CD4-positive, alpha-beta memory T cell (primary cell): ENCODE measurements at regions not wholly inside any gene's neighbourhood (a gene's known extent, or its start where the extent isn't known, plus 50 kb on each side); places are given as distances from the start of the nearest gene placed in this dataset.

Source experiments
- CTCF ChIA-PET: fragments of 350-600 bp; sonication (Branson Sonifier 250); formaldehyde crosslinking; loops from one replicate; lab custom pipeline; 2021; ENCODE audit warnings: inconsistent platforms; ENCODE audit not compliant: partially characterized antibody; lab: Charles Lee
- POLR2A ChIA-PET: fragments of 350-600 bp; sonication (Branson Sonifier 250); formaldehyde crosslinking; loops from one replicate; lab custom pipeline; 2021; ENCODE audit not compliant: partially characterized antibody; lab: Charles Lee
- DNase-seq, 5 donors: peaks; one replicate each; pipeline versions ENCODE4 v3.0.0 to v3.0.0-alpha.2; 2020 to 2022; ENCODE audit warnings: mixed read lengths in 1 of 5
- H3K27ac ChIP-seq: one replicate; pipeline ENCODE4 v1.7.0; 2013; ENCODE audit warnings: low read depth, low read length
- H3K27me3 ChIP-seq: 2 replicates; pipeline ENCODE4 v1.7.0; 2013; ENCODE audit warnings: mild to moderate bottlenecking, low read length, moderate library complexity; ENCODE audit not compliant: insufficient read depth
- H3K36me3 ChIP-seq: 2 replicates; pipeline ENCODE4 v1.7.0; 2013; ENCODE audit warnings: mild to moderate bottlenecking, low read length, moderate library complexity; ENCODE audit not compliant: insufficient read depth
- H3K4me1 ChIP-seq: 2 replicates; pipeline ENCODE4 v1.7.0; 2013; ENCODE audit warnings: mild to moderate bottlenecking, low read length, moderate library complexity; ENCODE audit not compliant: insufficient read depth
- H3K4me3 ChIP-seq, 2 donors: one replicate each; pipeline ENCODE4 v1.7.0; 2013; ENCODE audit warnings: low read length in 2 of 2, mild to moderate bottlenecking in 1 of 2
- H3K9me3 ChIP-seq, 2 donors: one replicate each; pipeline ENCODE4 v1.7.0; 2013; ENCODE audit warnings: low read length in 2 of 2, control low read depth in 1 of 2; ENCODE audit not compliant: control insufficient read depth in 1 of 2
- H3K27ac Mint-ChIP-seq, 7 donors: one replicate each; pipeline ENCODE4 v1.8.0; 2020 to 2021; ENCODE audit warnings: mixed read lengths in 7 of 7, mild to moderate bottlenecking in 6 of 7, inconsistent platforms in 3 of 7, moderate library complexity in 3 of 7
- H3K27me3 Mint-ChIP-seq, 2 donors: one replicate each; pipeline ENCODE4 v1.8.0; 2020 to 2021; ENCODE audit warnings: mixed read lengths in 2 of 2
- H3K36me3 Mint-ChIP-seq, 2 donors: one replicate each; pipeline ENCODE4 v1.8.0; 2020 to 2021; ENCODE audit warnings: mixed read lengths in 2 of 2, inconsistent platforms in 1 of 2, mild to moderate bottlenecking in 1 of 2
- H3K4me1 Mint-ChIP-seq, 4 donors: one replicate each; pipeline ENCODE4 v1.8.0; 2020 to 2021; ENCODE audit warnings: mixed read lengths in 4 of 4, mild to moderate bottlenecking in 1 of 4
- H3K4me3 Mint-ChIP-seq, 8 donors: one replicate each; pipeline ENCODE4 v1.8.0; 2020 to 2021; ENCODE audit warnings: mixed read lengths in 8 of 8, mild to moderate bottlenecking in 7 of 8, moderate library complexity in 6 of 8, inconsistent platforms in 3 of 8
- H3K9me3 Mint-ChIP-seq, 8 donors: one replicate each; pipeline ENCODE4 v1.8.0; 2020 to 2021; ENCODE audit warnings: mixed read lengths in 8 of 8, mild to moderate bottlenecking in 5 of 8, inconsistent platforms in 3 of 8, moderate library complexity in 1 of 8
- intact Hi-C: fragments of 100-400 bp; cut with micrococcal nuclease; formaldehyde crosslinking; loops from one replicate; pipeline ENCODE4 v1.15.1; 2023

DNA sequence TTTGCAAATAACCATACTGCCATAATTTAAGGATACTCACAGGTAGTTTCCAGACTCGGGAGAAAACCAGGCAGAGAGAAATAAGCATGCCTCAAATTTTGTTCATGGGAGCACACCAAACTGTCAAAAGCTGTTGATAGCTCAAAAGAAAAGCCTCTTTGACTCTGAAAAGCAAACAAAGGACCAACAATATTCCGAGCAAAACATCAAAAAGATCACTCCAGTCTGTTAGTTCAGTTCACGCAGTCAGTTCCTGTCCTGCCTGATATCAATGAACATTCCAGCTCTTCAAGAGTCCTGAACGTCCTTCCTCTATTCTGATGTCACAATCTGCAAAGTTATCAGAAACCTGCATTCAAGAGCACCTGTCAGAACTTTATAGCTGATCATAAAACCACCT, 78.7 kb downstream of the RRM2 start:
- Histone ChIP-seq H3K27ac (no peak overlapping the region), H3K4me1 (no peaks in the 10 kb centered on the region), H3K9me3 (no peaks in the 10 kb centered on the region), H3K27me3 (no peaks in the 10 kb centered on the region), H3K4me3 (no peak overlapping the region), H3K36me3 (no peaks in the 10 kb centered on the region)
- no peak for DNase-seq
- Mint-ChIP-seq H3K27ac (no peak overlapping the region), H3K9me3 (no peaks in the 10 kb centered on the region), H3K27me3 (no peaks in the 10 kb centered on the region), H3K4me1 (no peaks in the 10 kb centered on the region), H3K4me3 (no peak overlapping the region), H3K36me3 (no peaks in the 10 kb centered on the region)
- ChIA-PET CTCF (interaction anchor here (1.7 kb wide), 1 partner anchor 129 kb away, joined by 4 read pairs; no protein-coding TSS in a partner anchor), POLR2A (interaction anchor here (0.6 kb wide), 1 partner anchor 54 kb away, joined by 3 read pairs; no protein-coding TSS in a partner anchor)
- intact Hi-C loops = no loop called here

DNA sequence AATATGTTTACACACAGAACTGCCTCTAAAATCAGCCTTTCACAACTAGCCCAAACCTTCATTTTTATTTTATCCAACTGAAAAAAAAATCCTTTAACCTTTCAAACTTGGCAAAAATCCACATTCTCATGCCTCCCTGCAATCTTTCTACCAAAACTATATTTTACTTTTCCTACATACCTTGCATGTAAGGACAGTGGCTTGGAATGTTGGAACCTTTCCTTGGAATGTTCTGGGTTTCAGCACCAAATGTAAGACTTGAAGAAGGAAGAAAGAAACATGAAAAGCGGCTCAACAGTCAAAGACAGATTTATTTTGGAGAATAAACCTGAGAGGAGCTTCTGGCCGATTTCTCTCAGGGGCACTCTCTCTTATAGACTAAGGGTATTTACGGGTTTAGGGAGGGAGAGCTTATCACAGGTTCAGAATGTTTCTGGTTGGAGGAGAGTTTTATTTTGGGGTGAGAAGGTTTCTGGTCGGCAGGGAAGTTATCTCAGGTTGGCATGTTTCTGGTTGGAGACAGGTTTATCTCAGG, 79.7 kb downstream of the RRM2 start:
- Histone ChIP-seq H3K27me3 (no peaks in the 10 kb centered on the region), H3K27ac (no peak overlapping the region), H3K36me3 (no peaks in the 10 kb centered on the region), H3K4me3 (no peak overlapping the region), H3K9me3 (no peaks in the 10 kb centered on the region), H3K4me1 (no peaks in the 10 kb centered on the region)
- H3K4me3 Mint-ChIP-seq = no peak overlapping the region
- no peaks in the 10 kb centered on the region for H3K36me3 Mint-ChIP-seq
- CTCF ChIA-PET = interaction anchor here (1.7 kb wide), 1 partner anchor 130 kb away, joined by 4 read pairs; no protein-coding TSS in a partner anchor
- intact Hi-C loops = no loop called here
- POLR2A ChIA-PET = no interaction called here
- H3K27me3 Mint-ChIP-seq = no peaks in the 10 kb centered on the region
- no peaks in the 10 kb centered on the region for H3K4me1 Mint-ChIP-seq
- no peaks in the 10 kb centered on the region for H3K9me3 Mint-ChIP-seq
- no peak overlapping the region for H3K27ac Mint-ChIP-seq
- no peak for DNase-seq

DNA sequence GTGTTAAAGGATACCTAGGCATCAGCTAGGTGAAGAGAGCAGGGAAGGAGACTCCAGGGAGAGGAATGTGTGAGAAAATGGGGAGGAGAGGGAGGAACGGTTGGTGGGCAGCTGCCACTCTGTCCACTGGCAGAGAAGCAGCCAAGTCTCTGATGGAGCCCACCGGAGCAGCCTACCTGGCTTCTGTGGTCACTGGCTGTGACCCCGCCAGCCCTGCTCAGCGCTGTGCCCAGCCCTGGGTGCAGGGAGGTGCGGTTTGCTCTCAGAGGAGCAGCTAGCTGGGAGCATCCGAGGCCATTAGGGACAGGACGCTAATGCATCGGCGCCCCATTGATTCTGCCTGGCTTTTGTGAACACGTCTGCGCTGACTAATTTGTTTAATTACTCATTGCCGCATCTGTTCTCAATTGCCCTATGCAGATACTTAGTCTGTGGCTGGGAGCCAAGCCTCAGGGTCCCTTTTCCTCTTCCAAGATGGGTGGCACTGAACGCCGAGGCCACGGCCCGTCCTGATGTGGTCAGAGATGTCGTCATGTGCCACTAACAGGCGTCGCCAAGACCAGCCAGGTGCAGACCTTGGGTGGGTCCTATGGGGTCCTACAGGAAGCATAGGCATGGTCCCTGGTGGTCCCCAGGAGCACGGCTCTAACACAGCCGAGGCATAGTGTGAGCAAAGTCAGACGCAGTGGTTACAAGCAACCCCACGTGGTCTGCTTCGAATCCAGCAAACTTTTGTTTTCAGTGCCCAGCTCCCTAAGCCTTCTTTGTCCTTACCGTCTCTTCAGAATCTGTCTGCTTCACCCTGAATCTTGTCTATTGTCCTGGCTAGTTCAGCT, 82.0 kb downstream of the RRM2 start:
- intact Hi-C loops = no loop called here
- Histone ChIP-seq H3K27ac (no peak overlapping the region), H3K36me3 (no peaks in the 10 kb centered on the region), H3K4me3 (no peak overlapping the region), H3K9me3 (no peaks in the 10 kb centered on the region), H3K4me1 (no peaks in the 10 kb centered on the region), H3K27me3 (no peaks in the 10 kb centered on the region)
- Mint-ChIP-seq H3K36me3 (no peaks in the 10 kb centered on the region), H3K27ac (peak overlapping the region in 1 of 7 donors; percentile 31), H3K9me3 (no peaks in the 10 kb centered on the region), H3K4me3 (no peak overlapping the region), H3K27me3 (no peaks in the 10 kb centered on the region), H3K4me1 (no peaks in the 10 kb centered on the region)
- CTCF ChIA-PET = interaction anchor here (0.5 kb wide), 1 partner anchor 205 kb away, joined by 3 read pairs; no protein-coding TSS in a partner anchor
- POLR2A ChIA-PET = no interaction called here
- no peak for DNase-seq

DNA sequence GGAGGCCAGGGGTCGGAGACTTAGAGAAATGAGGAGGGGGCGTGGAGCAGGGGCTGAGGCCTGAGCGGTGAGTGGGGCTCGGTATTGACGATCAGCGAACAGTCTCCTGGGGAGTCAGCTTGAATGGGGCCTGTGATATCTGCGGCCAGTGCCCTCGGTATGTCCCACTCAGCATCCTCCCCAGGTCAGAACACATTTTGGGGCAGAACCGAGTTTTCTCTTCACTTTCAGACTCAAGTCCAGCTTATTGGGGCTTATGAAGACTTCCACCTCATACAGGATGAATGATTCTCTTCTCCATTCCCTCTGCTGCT, 82.6 kb downstream of the RRM2 start:
- Histone ChIP-seq H3K36me3 (no peaks in the 10 kb centered on the region), H3K4me3 (no peak overlapping the region), H3K4me1 (no peaks in the 10 kb centered on the region), H3K9me3 (no peaks in the 10 kb centered on the region), H3K27me3 (no peaks in the 10 kb centered on the region), H3K27ac (no peak overlapping the region)
- Mint-ChIP-seq H3K4me3 (no peak overlapping the region), H3K27me3 (no peaks in the 10 kb centered on the region), H3K9me3 (no peaks in the 10 kb centered on the region), H3K27ac (peak overlapping the region in 3 of 7 donors; percentile 40 to 70 (median 64)), H3K4me1 (no peaks in the 10 kb centered on the region), H3K36me3 (no peaks in the 10 kb centered on the region)
- DNase-seq = no peak
- intact Hi-C loops = no loop called here
- ChIA-PET POLR2A (no interaction called here), CTCF (interaction anchor here (0.5 kb wide), 1 partner anchor 205 kb away, joined by 3 read pairs; no protein-coding TSS in a partner anchor)

DNA sequence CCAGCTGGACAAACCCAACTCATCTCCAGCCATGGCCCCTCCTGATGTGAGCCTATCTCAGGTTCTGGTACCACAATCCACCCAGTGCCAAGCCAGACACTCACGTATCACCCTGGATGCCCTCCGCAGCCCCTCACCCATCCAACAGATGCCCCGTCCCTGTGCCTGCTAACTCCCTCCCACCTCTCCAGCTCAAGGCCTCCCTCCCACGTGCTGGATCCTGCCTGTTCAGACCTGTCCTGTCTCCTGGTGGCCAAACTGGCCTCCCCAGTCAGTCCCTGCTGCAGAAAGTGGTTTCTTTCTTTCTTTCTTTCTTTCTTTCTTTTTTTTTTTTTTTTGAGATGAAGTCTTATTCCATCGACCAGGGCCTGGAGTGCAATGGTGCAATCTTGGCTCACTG, 86.2 kb downstream of the RRM2 start:
- no peak for DNase-seq
- ChIA-PET POLR2A (no interaction called here), CTCF (interaction anchor here (0.7 kb wide), 1 partner anchor 52 kb away, joined by 3 read pairs; no protein-coding TSS in a partner anchor)
- Histone ChIP-seq H3K36me3 (no peaks in the 10 kb centered on the region), H3K4me1 (no peaks in the 10 kb centered on the region), H3K4me3 (no peak overlapping the region), H3K9me3 (no peaks in the 10 kb centered on the region), H3K27me3 (no peaks in the 10 kb centered on the region), H3K27ac (no peak overlapping the region)
- intact Hi-C loops = no loop called here
- Mint-ChIP-seq H3K27me3 (no peaks in the 10 kb centered on the region), H3K4me3 (no peak overlapping the region), H3K27ac (no peak overlapping the region), H3K4me1 (no peaks in the 10 kb centered on the region), H3K9me3 (peaks cover 0 to 1% (median 0%) of the 10 kb centered on the region in 8 donors), H3K36me3 (no peaks in the 10 kb centered on the region)

DNA sequence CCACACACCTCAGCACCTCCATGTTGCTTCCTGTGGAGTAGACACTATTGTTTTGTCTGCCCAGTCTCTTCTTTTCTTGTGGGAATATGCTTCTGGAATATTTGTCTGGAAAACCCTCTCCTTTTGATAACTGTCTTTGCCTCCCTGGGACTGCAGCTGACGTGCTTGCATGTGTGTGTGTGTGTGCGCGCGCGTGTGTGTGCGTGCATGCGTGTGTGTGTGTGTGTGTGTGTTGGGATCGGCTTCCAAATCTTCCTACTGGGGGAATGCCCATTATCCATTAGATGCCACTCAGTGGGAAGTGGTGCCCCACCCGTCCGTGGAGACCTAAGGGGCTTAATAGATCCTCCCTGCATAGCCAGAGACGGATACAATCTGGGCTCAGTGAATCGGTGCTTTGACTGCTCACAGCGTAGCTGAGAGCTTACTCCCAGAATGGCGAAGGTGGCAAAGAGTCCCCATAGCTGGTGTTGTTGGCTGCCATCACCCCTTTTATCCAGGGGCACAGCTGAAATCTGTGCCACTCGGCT, 86.9 kb downstream of the RRM2 start:
- no peak overlapping the region for H3K4me3 ChIP-seq
- H3K27ac ChIP-seq = no peak overlapping the region
- intact Hi-C loops = no loop called here
- no peak overlapping the region for H3K4me3 Mint-ChIP-seq
- ChIA-PET CTCF (no interaction called here), POLR2A (no interaction called here)
- H3K36me3 ChIP-seq = no peaks in the 10 kb centered on the region
- no peaks in the 10 kb centered on the region for H3K4me1 ChIP-seq
- no peak overlapping the region for H3K27ac Mint-ChIP-seq
- H3K9me3 Mint-ChIP-seq = peaks cover 0 to 1% (median 0%) of the 10 kb centered on the region in 8 donors
- no peaks in the 10 kb centered on the region for H3K27me3 Mint-ChIP-seq
- no peaks in the 10 kb centered on the region for H3K4me1 Mint-ChIP-seq
- no peaks in the 10 kb centered on the region for H3K36me3 Mint-ChIP-seq
- H3K27me3 ChIP-seq = no peaks in the 10 kb centered on the region
- no peaks in the 10 kb centered on the region for H3K9me3 ChIP-seq
- no peak for DNase-seq

DNA sequence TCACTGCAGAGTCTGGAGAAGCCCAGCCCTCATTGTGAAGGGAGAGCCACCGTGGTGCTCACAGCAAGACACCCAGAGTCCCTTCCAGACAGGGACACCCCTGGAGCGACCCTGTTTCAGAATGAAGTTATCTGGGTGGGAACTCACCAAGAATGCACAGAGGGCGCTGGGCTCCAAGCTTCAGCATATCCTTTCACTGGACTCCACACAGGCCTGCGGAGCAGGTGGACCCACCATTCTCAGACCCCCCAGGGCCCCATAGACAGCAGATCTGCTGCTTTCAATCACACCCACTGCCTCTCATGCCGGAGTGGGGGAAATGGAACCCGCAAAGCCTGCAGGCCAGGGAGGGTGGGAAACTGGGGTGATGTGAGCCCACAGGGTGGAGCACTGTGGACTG, 87.8 kb downstream of the RRM2 start:
- no peaks in the 10 kb centered on the region for H3K36me3 ChIP-seq
- H3K4me1 ChIP-seq = no peaks in the 10 kb centered on the region
- ChIA-PET POLR2A (no interaction called here), CTCF (no interaction called here)
- intact Hi-C loops = no loop called here
- H3K27me3 ChIP-seq = no peaks in the 10 kb centered on the region
- Mint-ChIP-seq H3K27ac (no peak overlapping the region), H3K4me1 (no peaks in the 10 kb centered on the region), H3K36me3 (no peaks in the 10 kb centered on the region), H3K4me3 (no peak overlapping the region), H3K27me3 (no peaks in the 10 kb centered on the region), H3K9me3 (peaks cover 0 to 1% (median 0%) of the 10 kb centered on the region in 8 donors)
- no peak for DNase-seq
- no peak overlapping the region for H3K27ac ChIP-seq
- no peaks in the 10 kb centered on the region for H3K9me3 ChIP-seq
- H3K4me3 ChIP-seq = no peak overlapping the region
